CD1c-positive myeloid dendritic cell (primary cell): ENCODE measurements at regions not wholly inside any gene's neighbourhood (a gene's known extent, or its start where the extent isn't known, plus 50 kb on each side); places are given as distances from the start of the nearest gene placed in this dataset.

Source experiments
- DNase-seq: peaks from one replicate; pipeline ENCODE4 v3.0.0-alpha.2; 2016; ENCODE audit errors: extremely low spot score

- no peak for DNase-seq
Measured at GRCh38 chr3:3686907-3687648, 112.2 kb upstream of the LRRN1 start.

- DNase-seq: no peak
Measured at GRCh38 chr3:3685721-3686120, 113.5 kb upstream of the LRRN1 start.

- no peak for DNase-seq
Measured at GRCh38 chr3:3683261-3683660, 116.0 kb upstream of the LRRN1 start.

- no peak for DNase-seq
Measured at GRCh38 chr3:3675801-3676200, 123.4 kb upstream of the LRRN1 start.

- DNase-seq: no peak
Measured at GRCh38 chr3:3675186-3675585, 124.0 kb upstream of the LRRN1 start.

- DNase-seq: no peak
Measured at GRCh38 chr3:3666664-3667063, 132.6 kb upstream of the LRRN1 start.

GRCh38 chr3:3665961-3666640, 133.1 kb upstream of the LRRN1 start:
- DNase-seq: no peak

- no peak for DNase-seq
Measured at GRCh38 chr3:3665546-3665945, 133.7 kb upstream of the LRRN1 start.

GRCh38 chr3:3664935-3665334, 134.3 kb upstream of the LRRN1 start:
- DNase-seq: no peak

GRCh38 chr3:3662610-3663009, 136.6 kb upstream of the LRRN1 start:
- no peak for DNase-seq

- DNase-seq: no peak
Measured at GRCh38 chr3:3654916-3655315, 144.3 kb upstream of the LRRN1 start.

GRCh38 chr3:3648988-3649679, 150.1 kb upstream of the LRRN1 start:
- no peak for DNase-seq

- DNase-seq: no peak
Measured at GRCh38 chr3:3646934-3647333, 152.3 kb upstream of the LRRN1 start.

- DNase-seq: peak; percentile 11
Measured at GRCh38 chr3:3646103-3646844, 153.0 kb upstream of the LRRN1 start.

- DNase-seq: no peak
Measured at GRCh38 chr3:3641877-3642455, 157.3 kb upstream of the LRRN1 start.

GRCh38 chr3:3639078-3639477, 160.2 kb upstream of the LRRN1 start:
- DNase-seq: no peak

- no peak for DNase-seq
Measured at GRCh38 chr3:3636815-3637214, 162.4 kb upstream of the LRRN1 start.

- DNase-seq: no peak
Measured at GRCh38 chr3:3635109-3635508, 164.1 kb upstream of the LRRN1 start.

GRCh38 chr3:3634326-3634725, 164.9 kb upstream of the LRRN1 start:
- no peak for DNase-seq

- DNase-seq: no peak
Measured at GRCh38 chr3:3633761-3634160, 165.5 kb upstream of the LRRN1 start.

- peak; percentile 44 for DNase-seq
Measured at GRCh38 chr3:3632449-3632848, 166.8 kb upstream of the LRRN1 start.

GRCh38 chr3:3631114-3631513, 168.1 kb upstream of the LRRN1 start:
- no peak for DNase-seq
